Adipocyte (in vitro differentiated cells): ENCODE measurements at regions not wholly inside any gene's neighbourhood (a gene's known extent, or its start where the extent isn't known, plus 50 kb on each side); places are given as distances from the start of the nearest gene placed in this dataset.

Experiments
- DNase-seq: peaks from one replicate; pipeline ENCODE4 v3.0.0-alpha.2; 2015; ENCODE audit warnings: low read depth
- H3K27me3 ChIP-seq: replicated peaks from 2 replicates; pipeline ENCODE4 v1.7.0; 2013; ENCODE audit warnings: mild to moderate bottlenecking, low read length, moderate library complexity; ENCODE audit not compliant: control insufficient read depth, insufficient read depth
- H3K36me3 ChIP-seq: 2 replicates; pipeline ENCODE4 v1.7.0; 2013; ENCODE audit warnings: low read length, mild to moderate bottlenecking, moderate library complexity; ENCODE audit not compliant: control insufficient read depth, insufficient read depth, severe bottlenecking
- H3K4me1 ChIP-seq: 2 replicates; pipeline ENCODE4 v1.7.0; 2013; ENCODE audit warnings: mild to moderate bottlenecking, low read length, moderate library complexity; ENCODE audit not compliant: control insufficient read depth, insufficient read depth
- H3K4me3 ChIP-seq: 2 replicates; pipeline ENCODE4 v1.7.0; 2013; ENCODE audit warnings: mild to moderate bottlenecking, low read length, moderate library complexity
- H3K9ac ChIP-seq: 2 replicates; pipeline ENCODE4 v1.7.0; 2013; ENCODE audit warnings: mild to moderate bottlenecking, low read length, moderate library complexity
- H3K9me3 ChIP-seq: 2 replicates; pipeline ENCODE4 v1.7.0; 2013; ENCODE audit warnings: mild to moderate bottlenecking, low read length, moderate library complexity; ENCODE audit not compliant: control insufficient read depth

DNA sequence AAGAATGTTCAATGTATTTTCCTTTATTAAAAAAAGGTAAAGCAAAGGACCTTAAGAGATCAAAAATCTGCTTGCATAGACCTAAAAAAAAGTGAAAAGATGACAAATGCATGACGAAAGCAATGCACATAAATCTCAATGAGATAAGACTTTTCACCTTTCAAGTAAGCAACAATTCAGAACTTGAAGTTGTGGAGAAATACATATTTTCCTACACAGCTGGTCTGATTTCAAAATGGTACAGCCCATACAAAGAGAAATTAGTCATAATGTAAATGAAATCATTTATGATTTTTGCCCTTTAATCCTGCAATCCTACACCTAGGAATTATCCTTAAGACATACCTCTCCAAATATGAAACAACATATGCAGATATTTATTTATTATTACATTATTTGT lies 568.0 kb downstream of the ANXA1 start:
- DNase-seq: no peak
- Histone ChIP-seq H3K9ac (no peak overlapping the region), H3K4me3 (no peak overlapping the region)

DNA sequence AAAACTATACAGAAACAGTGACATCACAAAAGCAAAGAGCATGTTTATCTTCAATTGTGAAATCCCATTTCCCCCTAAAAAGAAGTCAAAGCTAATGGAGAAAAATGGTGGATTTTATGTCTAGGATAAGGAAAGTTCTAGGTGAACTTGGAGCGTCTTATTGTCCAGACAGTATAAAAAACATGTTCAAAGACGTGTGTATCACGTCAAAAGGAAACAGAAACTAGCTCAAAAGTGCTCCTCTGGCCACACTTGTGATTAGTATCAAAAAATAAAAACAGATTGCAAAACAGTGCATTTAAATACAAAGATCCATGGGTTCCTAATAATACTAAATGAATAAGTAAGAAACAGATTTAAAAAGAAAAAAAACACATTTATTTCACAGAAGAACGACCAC lies 568.9 kb downstream of the ANXA1 start:
- H3K27me3 ChIP-seq: no peaks in the 10 kb centered on the region

More for the DNA sequence above, 568.0 kb downstream of the ANXA1 start:
- Histone ChIP-seq H3K4me1 (no peaks in the 10 kb centered on the region), H3K36me3 (no peaks in the 10 kb centered on the region), H3K27me3 (no peaks in the 10 kb centered on the region), H3K9me3 (peaks cover 15% of the 10 kb centered on the region)

DNA sequence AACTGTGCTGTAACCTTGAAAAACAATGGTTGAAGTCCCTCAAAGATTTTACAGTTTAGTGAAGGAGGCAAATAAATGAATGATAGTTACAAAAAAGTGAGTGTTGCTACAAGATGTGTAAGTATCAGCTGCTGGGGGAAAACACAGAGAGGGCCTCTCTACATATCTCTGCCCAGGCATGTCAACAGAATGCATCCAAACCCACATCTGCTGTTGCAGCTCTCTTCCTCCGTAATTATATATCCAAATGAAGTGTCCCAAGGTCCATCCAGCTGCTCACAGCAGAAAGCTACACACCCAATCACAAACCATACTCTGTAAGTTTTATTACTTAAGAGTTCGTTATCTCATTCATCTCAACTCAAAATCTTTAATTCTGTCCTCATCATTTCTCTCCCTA lies 584.6 kb downstream of the ANXA1 start:
- no peak for DNase-seq
- H3K27me3 ChIP-seq: no peaks in the 10 kb centered on the region
- peaks cover 8% of the 10 kb centered on the region for H3K4me1 ChIP-seq
- no peaks in the 10 kb centered on the region for H3K36me3 ChIP-seq
- H3K9me3 ChIP-seq: no peaks in the 10 kb centered on the region
- no peak overlapping the region for H3K9ac ChIP-seq
- H3K4me3 ChIP-seq: no peak overlapping the region

More for the DNA sequence above, 568.9 kb downstream of the ANXA1 start:
- Histone ChIP-seq H3K36me3 (no peaks in the 10 kb centered on the region), H3K4me3 (no peak overlapping the region), H3K9ac (no peak overlapping the region), H3K4me1 (no peaks in the 10 kb centered on the region), H3K9me3 (peaks cover 15% of the 10 kb centered on the region)
- DNase-seq: no peak

DNA sequence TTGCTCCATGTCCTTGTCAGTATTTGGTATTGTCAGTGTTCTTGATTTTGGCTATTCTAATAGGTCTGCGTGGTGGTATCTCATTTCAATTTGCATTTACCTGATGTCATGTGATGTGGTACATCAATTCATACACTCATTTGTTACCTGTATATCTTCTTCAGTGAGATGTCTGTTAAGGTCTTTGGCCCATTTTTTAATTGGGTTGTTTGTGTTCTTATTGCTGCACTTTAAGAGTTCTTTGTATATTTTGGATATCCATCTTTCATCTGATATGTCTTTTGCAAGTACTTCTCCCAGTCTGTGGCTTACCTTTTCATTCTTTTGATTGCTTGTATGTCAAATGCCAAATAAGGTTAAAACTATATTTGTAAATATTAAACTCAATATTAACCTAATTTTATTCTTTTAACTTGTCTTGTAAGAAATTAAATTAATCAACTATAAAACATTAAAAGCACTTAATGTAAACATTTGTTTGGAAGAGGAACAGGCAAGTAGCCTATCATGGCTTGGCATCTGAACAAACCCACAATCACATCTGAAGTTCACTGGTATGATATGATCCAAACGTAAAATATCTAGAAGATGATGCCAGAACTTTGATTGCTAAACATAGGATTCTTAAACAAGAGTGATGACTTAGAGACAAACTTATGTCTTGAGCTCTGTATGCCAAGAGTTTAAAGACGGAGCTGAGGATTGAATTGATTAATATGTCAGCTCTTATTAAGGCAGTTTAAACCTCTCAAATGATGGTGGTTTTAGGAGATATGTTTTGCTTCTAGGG lies 587.3 kb downstream of the ANXA1 start:
- H3K36me3 ChIP-seq: no peaks in the 10 kb centered on the region
- peaks cover 8% of the 10 kb centered on the region for H3K4me1 ChIP-seq
- H3K4me3 ChIP-seq: no peak overlapping the region
- H3K9me3 ChIP-seq: no peaks in the 10 kb centered on the region
- no peaks in the 10 kb centered on the region for H3K27me3 ChIP-seq
- no peak overlapping the region for H3K9ac ChIP-seq
- peak; percentile 4 for DNase-seq

DNA sequence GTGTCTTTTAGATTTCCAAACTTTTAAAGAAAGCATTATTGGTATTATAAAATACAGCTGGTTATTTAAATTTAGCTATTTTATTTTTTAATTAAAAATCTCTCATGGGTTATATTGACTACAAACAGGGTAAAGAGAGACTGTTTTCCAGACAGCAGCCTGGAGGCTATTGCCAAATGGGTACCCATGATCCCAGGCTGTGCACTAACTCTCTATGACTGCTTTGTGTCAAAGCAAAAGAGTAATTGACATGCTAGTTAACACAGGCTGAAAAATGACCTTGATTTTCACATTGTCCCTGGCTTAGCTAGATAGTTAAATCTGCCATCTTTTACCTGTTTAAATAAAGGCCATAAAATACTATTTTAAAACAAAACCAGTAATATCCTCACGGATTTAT lies 589.7 kb downstream of the ANXA1 start:
- Histone ChIP-seq H3K27me3 (no peaks in the 10 kb centered on the region), H3K9ac (no peak overlapping the region), H3K9me3 (peaks cover 3% of the 10 kb centered on the region), H3K4me3 (no peak overlapping the region), H3K36me3 (no peaks in the 10 kb centered on the region), H3K4me1 (peaks cover 8% of the 10 kb centered on the region)
- DNase-seq: no peak

DNA sequence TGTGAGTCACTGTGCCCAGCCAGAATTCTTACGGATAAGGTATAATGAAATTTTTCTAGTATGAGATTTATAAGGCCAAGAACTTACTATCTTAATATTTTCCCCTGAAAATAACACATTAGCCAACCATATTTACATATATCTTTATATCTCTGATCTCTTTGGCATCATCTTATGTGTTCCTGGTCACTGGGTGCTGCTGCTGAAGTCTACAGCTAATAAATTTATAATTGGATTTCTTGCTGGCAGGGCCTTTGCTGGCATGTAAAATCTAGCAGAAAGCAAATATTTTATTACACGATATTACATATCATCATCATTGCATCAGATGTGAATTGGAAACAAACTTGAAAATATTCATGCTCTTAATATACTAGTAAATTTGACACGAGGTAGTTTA lies 590.7 kb downstream of the ANXA1 start:
- Histone ChIP-seq H3K4me3 (no peak overlapping the region), H3K4me1 (peaks cover 8% of the 10 kb centered on the region), H3K36me3 (no peaks in the 10 kb centered on the region), H3K9me3 (peaks cover 5% of the 10 kb centered on the region), H3K27me3 (no peaks in the 10 kb centered on the region), H3K9ac (no peak overlapping the region)
- DNase-seq: no peak

DNA sequence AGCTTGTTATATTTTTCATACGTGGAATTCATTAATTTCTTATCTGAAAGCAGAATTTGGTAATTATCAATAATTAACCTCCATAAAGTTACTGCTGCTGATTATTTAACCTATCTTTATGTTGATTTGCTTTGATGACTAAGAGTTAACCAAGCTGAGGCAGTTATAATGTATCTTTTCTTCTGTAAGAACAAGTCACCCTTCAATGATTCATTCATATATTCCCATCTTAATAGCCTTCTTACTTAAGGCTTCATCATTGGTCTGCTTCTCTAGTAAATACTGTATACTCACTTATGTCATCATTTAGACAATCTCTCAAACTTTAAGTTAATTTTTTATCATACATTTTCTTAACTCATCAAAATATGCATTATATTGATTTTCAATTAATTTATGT lies 592.2 kb downstream of the ANXA1 start:
- no peak overlapping the region for H3K4me3 ChIP-seq

DNA sequence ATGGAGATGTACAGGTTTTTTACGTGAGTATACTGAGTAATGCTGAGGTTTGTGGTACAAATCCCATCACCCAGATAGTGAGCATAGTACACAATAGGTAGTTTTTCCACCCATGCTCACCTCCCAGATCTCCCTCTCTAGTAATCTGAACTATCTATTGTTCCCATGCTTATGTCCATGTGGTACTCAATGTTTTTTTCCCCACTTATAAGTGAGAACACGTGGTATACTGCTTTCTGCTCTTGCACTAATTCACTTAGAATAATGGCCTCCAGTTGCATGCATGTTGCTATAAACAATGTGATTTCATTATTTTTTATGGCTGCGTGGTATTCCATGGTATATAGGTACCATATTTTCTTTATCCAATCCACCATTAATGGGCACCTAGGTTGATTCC lies 593.9 kb downstream of the ANXA1 start:
- Histone ChIP-seq H3K9ac (no peak overlapping the region), H3K27me3 (no peaks in the 10 kb centered on the region), H3K4me1 (peaks cover 4% of the 10 kb centered on the region), H3K4me3 (no peak overlapping the region), H3K36me3 (no peaks in the 10 kb centered on the region), H3K9me3 (peaks cover 5% of the 10 kb centered on the region)
- no peak for DNase-seq

More for the DNA sequence above, 592.2 kb downstream of the ANXA1 start:
- DNase-seq: no peak
- H3K9ac ChIP-seq: no peak overlapping the region
- H3K9me3 ChIP-seq: peaks cover 5% of the 10 kb centered on the region
- no peaks in the 10 kb centered on the region for H3K27me3 ChIP-seq
- peaks cover 8% of the 10 kb centered on the region for H3K4me1 ChIP-seq
- H3K36me3 ChIP-seq: no peaks in the 10 kb centered on the region

DNA sequence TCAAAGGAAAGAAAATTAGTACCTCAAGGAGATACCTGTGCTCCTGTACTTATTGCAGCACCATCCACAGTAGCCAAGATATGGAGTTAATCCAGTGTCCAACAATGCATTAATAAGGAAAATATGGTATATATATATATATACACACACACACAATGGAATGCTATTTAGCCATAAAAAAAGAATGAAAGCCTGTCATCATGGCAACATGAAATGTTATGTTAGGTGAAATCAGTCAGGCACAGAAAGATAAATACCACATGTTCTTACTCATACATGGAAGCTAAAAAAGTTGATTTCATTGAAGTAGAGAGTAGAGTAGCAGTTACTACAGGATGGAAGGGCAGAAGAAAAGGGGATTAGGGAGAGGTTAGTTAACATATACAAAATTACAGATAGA lies 601.5 kb downstream of the ANXA1 start:
- DNase-seq: peak; percentile 42
- Histone ChIP-seq H3K4me3 (no peak overlapping the region), H3K36me3 (no peaks in the 10 kb centered on the region), H3K9ac (no peak overlapping the region), H3K27me3 (no peaks in the 10 kb centered on the region), H3K9me3 (no peaks in the 10 kb centered on the region), H3K4me1 (no peaks in the 10 kb centered on the region)

DNA sequence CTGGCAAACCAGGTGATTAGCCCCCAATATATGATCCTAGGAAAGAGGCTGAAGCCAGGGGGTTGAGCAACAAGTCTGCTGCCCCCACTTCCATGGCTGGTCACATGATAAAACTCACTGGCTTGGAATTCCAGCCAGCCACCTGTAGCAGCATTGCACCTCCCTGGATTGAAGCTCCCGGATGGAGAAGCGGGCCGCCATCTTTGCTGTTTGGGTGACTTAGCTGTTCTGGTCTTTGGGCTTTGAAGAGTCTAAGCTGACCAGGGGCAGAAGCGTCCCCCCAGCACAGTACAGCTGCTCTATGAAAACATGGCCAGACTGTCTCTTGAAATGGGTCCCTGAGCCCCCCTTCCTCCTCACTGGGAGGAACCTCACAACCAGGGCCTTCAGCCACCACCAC lies 610.2 kb downstream of the ANXA1 start:
- Histone ChIP-seq H3K9ac (no peak overlapping the region), H3K36me3 (no peaks in the 10 kb centered on the region), H3K4me1 (peaks cover 3% of the 10 kb centered on the region), H3K27me3 (peaks cover 4% of the 10 kb centered on the region), H3K9me3 (no peaks in the 10 kb centered on the region), H3K4me3 (no peak overlapping the region)
- DNase-seq: no peak

DNA sequence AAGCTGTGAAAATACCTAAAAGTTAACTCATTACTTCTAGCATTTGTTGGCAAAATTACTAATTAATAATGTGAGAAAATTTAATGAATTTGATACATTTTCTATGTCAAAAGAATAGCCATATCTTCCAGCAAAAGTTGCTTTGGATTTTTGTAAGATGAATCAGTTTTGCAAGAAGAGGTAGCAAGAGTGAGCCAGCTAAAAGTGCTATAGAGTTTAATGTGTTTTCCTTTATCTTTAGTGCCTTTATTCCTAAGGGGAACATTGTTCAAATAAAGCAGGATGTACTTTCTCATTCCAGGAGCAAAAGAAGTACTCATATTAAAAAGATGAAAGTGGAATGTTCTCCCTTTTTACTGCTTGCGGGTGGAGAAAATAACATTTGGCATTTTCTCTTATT lies 622.2 kb downstream of the ANXA1 start:
- DNase-seq: peak; percentile 27
- peaks cover 31% of the 10 kb centered on the region for H3K4me1 ChIP-seq
- H3K9me3 ChIP-seq: no peaks in the 10 kb centered on the region

DNA sequence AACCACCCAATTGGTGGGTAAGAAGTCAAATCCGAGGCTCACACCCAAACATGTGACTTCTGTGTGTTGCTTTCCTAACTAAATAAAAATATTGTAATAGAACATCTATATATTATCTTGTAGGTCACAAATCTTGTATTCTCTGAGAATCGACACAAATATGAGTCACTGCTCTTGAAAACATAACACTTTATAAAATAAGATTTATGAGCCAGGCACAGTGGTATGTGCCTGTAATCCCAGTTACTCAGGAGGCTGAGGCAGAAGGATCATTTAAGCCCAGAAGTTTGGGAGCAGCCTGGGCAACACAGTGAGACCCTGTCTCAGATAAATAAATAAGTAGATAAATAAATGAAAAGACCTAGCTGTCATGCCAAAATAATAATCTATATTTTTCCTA lies 624.1 kb downstream of the ANXA1 start:
- Histone ChIP-seq H3K4me1 (peaks cover 40% of the 10 kb centered on the region), H3K36me3 (no peaks in the 10 kb centered on the region), H3K27me3 (no peaks in the 10 kb centered on the region), H3K9me3 (no peaks in the 10 kb centered on the region), H3K4me3 (no peak overlapping the region), H3K9ac (no peak overlapping the region)
- peak; percentile 52 for DNase-seq

More for the DNA sequence above, 622.2 kb downstream of the ANXA1 start:
- Histone ChIP-seq H3K4me3 (peak overlapping the region; percentile 23), H3K36me3 (no peaks in the 10 kb centered on the region), H3K27me3 (no peaks in the 10 kb centered on the region), H3K9ac (peak overlapping the region; percentile 62)
